Common myeloid progenitor, CD34-positive (primary cell): ENCODE measurements at regions not wholly inside any gene's neighbourhood (a gene's known extent, or its start where the extent isn't known, plus 50 kb on each side); places are given as distances from the start of the nearest gene placed in this dataset.

Experiments used
- CTCF ChIA-PET: fragments of 350-600 bp; sonication (Branson Sonifier 250); formaldehyde crosslinking; loops from one replicate; lab custom pipeline; 2021; ENCODE audit warnings: antibody characterized with exemption; lab: Charles Lee
- POLR2A ChIA-PET: fragments of 350-600 bp; sonication (Branson Sonifier 250); formaldehyde crosslinking; loops from one replicate; lab custom pipeline; 2021; ENCODE audit warnings: antibody characterized with exemption; lab: Charles Lee
- DNase-seq, 3 donors: peaks; one replicate each; pipeline versions ENCODE4 v3.0.0 to v3.0.0-alpha.2; 2013
- H3K27ac ChIP-seq, 2 experiments: 1 replicate in 1 of 2; 2 replicates in 1 of 2; pipeline ENCODE4 v1.7.0; 2013; ENCODE audit warnings: inconsistent platforms in 2 of 2, low read length in 2 of 2, mild to moderate bottlenecking in 2 of 2, low read depth in 1 of 2, moderate library complexity in 1 of 2; ENCODE audit not compliant: severe bottlenecking in 2 of 2, insufficient read depth in 1 of 2, poor library complexity in 1 of 2
- H3K27me3 ChIP-seq, 5 experiments: replicated peaks in 2 of 5; 1 replicate in 3 of 5; 2 replicates in 2 of 5; pipeline versions ENCODE4 v1.6.1 to v1.7.0; 2013; ENCODE audit warnings: low read length in 4 of 5, mild to moderate bottlenecking in 2 of 5, moderate library complexity in 2 of 5, inconsistent platforms in 1 of 5; ENCODE audit not compliant: insufficient read depth in 5 of 5, control insufficient read depth in 4 of 5
- H3K36me3 ChIP-seq, 4 experiments: 1 replicate in 2 of 4; 2 replicates in 2 of 4; pipeline versions ENCODE4 v1.6.1 to v1.7.0; 2013; ENCODE audit warnings: low read length in 3 of 4, control low read depth in 1 of 4, mild to moderate bottlenecking in 1 of 4; ENCODE audit not compliant: control insufficient read depth in 4 of 4, insufficient read depth in 4 of 4
- H3K4me1 ChIP-seq, 4 experiments: 1 replicate in 3 of 4; 2 replicates in 1 of 4; pipeline versions ENCODE4 v1.6.1 to v1.7.1; 2013; ENCODE audit warnings: low read length in 3 of 4, mild to moderate bottlenecking in 3 of 4, control low read depth in 1 of 4, inconsistent platforms in 1 of 4, moderate library complexity in 1 of 4; ENCODE audit not compliant: control insufficient read depth in 4 of 4, insufficient read depth in 4 of 4; ENCODE audit errors: control extremely low read depth in 1 of 4
- H3K4me3 ChIP-seq, 7 experiments: 1 replicate in 4 of 7; 2 replicates in 3 of 7; pipeline versions ENCODE4 v1.5.1 to v1.7.0; 2013; ENCODE audit warnings: mild to moderate bottlenecking in 7 of 7, low read length in 6 of 7, moderate library complexity in 6 of 7, inconsistent platforms in 2 of 7, low read depth in 2 of 7, control low read depth in 1 of 7; ENCODE audit not compliant: insufficient read depth in 4 of 7, control insufficient read depth in 1 of 7; ENCODE audit errors: extremely low read depth in 1 of 7
- H3K9me3 ChIP-seq, 5 experiments: 1 replicate in 4 of 5; 2 replicates in 1 of 5; pipeline versions ENCODE4 v1.6.1 to v1.7.1; 2013; ENCODE audit warnings: low read length in 4 of 5, mild to moderate bottlenecking in 2 of 5, inconsistent platforms in 1 of 5, low read depth in 1 of 5, moderate library complexity in 1 of 5; ENCODE audit not compliant: control insufficient read depth in 4 of 5, insufficient read depth in 2 of 5; ENCODE audit errors: control extremely low read depth in 1 of 5
- WGBS: methylation state at CpG from one replicate; pipeline ENCODE4 v1.1.5; 2013; ENCODE audit not compliant: insufficient coverage; 5-methylcytosine and 5-hydroxymethylcytosine counted together

- Histone ChIP-seq H3K27ac (no peak overlapping the region), H3K4me1 (no peaks in the 10 kb centered on the region), H3K27me3 (peaks cover 0 to 20% (median 3%) of the 10 kb centered on the region in 5 experiments), H3K4me3 (no peak overlapping the region), H3K36me3 (no peaks in the 10 kb centered on the region), H3K9me3 (peaks cover 5 to 30% (median 9%) of the 10 kb centered on the region in 5 experiments)
- no peak for DNase-seq
- POLR2A ChIA-PET, result no interaction called here
- WGBS, result 86% methylated on average over 1 of the region's 4 CpGs
- CTCF ChIA-PET, result no interaction called here
These were observed 143.8 kb upstream of the VASH1 start for GRCh38 chr14:76617440-76617839.

DNA sequence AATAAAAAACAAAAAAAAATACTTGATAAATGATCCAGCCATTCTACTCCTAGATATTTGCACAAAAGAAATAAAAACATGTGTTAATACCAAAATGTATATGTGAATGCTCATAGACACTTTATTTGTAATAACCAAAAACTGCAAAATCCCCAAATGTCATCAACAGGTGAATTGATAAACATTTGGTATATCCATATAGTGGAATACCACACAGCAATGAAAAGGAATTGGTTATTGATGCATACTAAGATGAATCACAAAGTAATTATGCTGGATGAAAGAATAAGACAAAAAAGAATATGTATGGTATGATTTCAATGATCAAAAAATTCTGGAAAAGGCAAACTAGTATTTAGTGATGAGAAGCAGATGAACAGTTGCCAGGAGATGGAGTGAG lies 124.7 kb upstream of the VASH1 start:
- no peak overlapping the region for H3K4me3 ChIP-seq

DNA sequence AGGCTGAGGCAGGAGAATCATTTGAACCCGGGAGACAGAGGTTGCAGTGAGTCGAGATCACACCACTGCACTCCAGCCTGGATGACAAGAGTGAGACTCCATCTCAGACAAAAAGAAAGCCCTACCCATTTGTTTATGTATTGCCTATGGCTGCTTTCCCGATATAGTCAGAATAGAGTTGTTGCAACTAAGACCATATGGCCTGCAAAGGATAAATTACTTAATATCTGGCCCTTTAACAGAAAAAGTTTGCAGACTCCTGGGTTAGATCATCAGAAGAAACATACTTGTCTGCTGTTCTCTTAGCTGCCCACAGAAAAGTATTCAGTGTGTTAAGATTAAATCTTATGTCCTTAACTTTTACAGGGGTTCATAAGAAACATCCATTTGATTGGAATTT lies 122.4 kb upstream of the VASH1 start:
- POLR2A ChIA-PET, result no interaction called here
- H3K36me3 ChIP-seq, result no peaks in the 10 kb centered on the region
- WGBS, result 100% methylated on average over 2 of the region's 3 CpGs
- no peak overlapping the region for H3K4me3 ChIP-seq
- no peak for DNase-seq
- H3K27me3 ChIP-seq, result peaks cover 0 to 13% (median 3%) of the 10 kb centered on the region in 5 experiments
- peaks cover 0 to 3% (median 0%) of the 10 kb centered on the region in 5 experiments for H3K9me3 ChIP-seq
- CTCF ChIA-PET, result interaction anchor here (0.9 kb wide), 1 partner anchor 176 kb away, joined by 3 read pairs; no protein-coding TSS in a partner anchor
- H3K27ac ChIP-seq, result no peak overlapping the region
- H3K4me1 ChIP-seq, result no peaks in the 10 kb centered on the region

More for the DNA sequence above, 124.7 kb upstream of the VASH1 start:
- ChIA-PET CTCF (no interaction called here), POLR2A (no interaction called here)
- no peaks in the 10 kb centered on the region for H3K36me3 ChIP-seq
- no peak overlapping the region for H3K27ac ChIP-seq
- peaks cover 0 to 3% (median 0%) of the 10 kb centered on the region in 5 experiments for H3K9me3 ChIP-seq
- H3K4me1 ChIP-seq, result no peaks in the 10 kb centered on the region
- peaks cover 0 to 11% (median 0%) of the 10 kb centered on the region in 5 experiments for H3K27me3 ChIP-seq
- DNase-seq, result no peak

DNA sequence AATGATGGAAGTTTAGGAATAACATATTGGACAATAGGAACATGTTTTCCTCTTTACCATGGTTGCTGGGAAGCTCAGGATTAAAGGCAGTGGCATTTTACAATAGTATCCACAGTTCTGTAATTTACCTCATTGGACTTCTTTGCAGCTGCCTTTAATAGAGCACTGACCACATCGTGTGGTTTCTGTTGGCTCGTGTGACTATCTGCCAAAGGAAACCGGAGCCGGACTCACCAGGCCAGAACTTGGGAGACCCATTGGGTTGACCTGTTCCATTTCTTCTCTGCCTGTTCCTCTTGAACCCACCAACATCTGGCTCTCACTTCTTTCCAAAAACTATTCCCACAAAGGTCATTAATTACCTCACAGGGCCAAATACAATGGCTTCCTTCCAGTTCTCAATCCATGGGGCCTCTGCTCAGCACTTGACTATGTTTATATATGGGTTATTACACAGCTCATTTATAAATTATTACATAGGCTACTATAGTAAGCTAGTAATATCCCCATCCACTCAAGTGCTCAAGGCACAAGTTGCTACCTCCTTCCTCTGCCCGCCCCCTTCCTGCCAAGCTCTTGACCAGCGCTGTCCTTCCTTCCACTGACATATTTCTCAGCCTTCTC lies 121.5 kb upstream of the VASH1 start:
- 87% methylated on average over 5 of the region's 6 CpGs for WGBS
- no peaks in the 10 kb centered on the region for H3K36me3 ChIP-seq
- peaks cover 0 to 17% (median 3%) of the 10 kb centered on the region in 5 experiments for H3K27me3 ChIP-seq
- no peak overlapping the region for H3K4me3 ChIP-seq
- H3K9me3 ChIP-seq, result peaks cover 0 to 3% (median 0%) of the 10 kb centered on the region in 5 experiments
- POLR2A ChIA-PET, result no interaction called here
- no peak for DNase-seq
- no peak overlapping the region for H3K27ac ChIP-seq
- CTCF ChIA-PET, result interaction anchor here (0.9 to 1.3 kb wide), 2 partner anchors 8 to 177 kb away, joined by 3 read pairs; no protein-coding TSS in a partner anchor
- no peaks in the 10 kb centered on the region for H3K4me1 ChIP-seq

DNA sequence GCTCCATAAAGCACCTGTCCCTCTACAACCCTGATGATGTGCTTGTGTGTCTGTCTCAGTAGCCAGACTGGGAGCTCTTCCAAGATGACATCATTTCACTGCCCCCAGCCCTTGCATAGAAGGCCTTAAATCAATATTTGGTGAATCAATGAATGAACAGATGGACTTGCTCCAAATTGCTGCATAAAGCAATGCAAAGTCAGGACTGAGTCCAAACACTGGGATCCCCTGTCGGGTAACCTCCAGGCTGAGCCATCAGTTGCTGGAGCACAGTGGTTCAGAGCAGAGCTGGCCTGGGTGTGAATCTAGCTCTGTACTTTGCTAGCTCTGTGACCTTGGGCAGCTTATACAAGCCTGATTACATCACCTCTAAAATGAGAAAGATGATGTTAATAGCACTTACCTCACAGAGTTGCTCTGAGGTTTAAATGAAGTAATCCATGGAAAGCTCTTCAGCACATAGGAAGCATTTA lies 120.3 kb upstream of the VASH1 start:
- POLR2A ChIA-PET, result no interaction called here
- peaks cover 0 to 19% (median 0%) of the 10 kb centered on the region in 5 experiments for H3K27me3 ChIP-seq
- CTCF ChIA-PET, result interaction anchor here (1.1 to 1.6 kb wide), 3 partner anchors 10 to 126 kb away, joined by 3 read pairs; no protein-coding TSS in a partner anchor
- no peak overlapping the region for H3K4me3 ChIP-seq
- H3K36me3 ChIP-seq, result no peaks in the 10 kb centered on the region
- H3K9me3 ChIP-seq, result peaks cover 0 to 3% (median 0%) of the 10 kb centered on the region in 5 experiments
- no peaks in the 10 kb centered on the region for H3K4me1 ChIP-seq
- no peak overlapping the region for H3K27ac ChIP-seq
- no peak for DNase-seq
- 80% methylated on average over 1 of the region's 1 CpG for WGBS

DNA sequence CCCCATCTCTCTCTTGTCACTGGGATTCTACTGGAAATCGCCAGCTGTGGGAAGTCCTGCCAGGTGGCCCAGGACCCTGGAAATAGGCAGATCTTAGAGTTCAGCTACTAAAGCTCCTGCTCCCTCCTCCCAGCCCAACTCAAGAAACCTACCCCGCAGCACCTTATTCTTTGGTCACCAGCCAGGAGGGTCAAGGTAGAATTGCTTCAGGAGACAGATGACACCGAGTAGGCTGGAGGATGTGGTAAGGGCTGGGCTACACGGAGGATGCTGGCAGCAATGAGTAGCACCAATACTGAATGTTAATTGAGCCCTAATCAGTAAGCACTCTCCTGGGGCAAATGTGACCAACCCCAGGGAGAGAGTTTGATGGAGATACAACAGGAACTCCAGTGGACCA lies 119.7 kb upstream of the VASH1 start:
- H3K27ac ChIP-seq, result no peak overlapping the region
- CTCF ChIA-PET, result interaction anchor here (1.1 to 1.6 kb wide), 2 partner anchors 9 to 126 kb away, joined by 3 read pairs; no protein-coding TSS in a partner anchor
- H3K9me3 ChIP-seq, result peaks cover 0 to 1% (median 0%) of the 10 kb centered on the region in 5 experiments
- peaks cover 0 to 19% (median 0%) of the 10 kb centered on the region in 5 experiments for H3K27me3 ChIP-seq
- POLR2A ChIA-PET, result no interaction called here
- DNase-seq, result no peak
- no peak overlapping the region for H3K4me3 ChIP-seq
- no peaks in the 10 kb centered on the region for H3K4me1 ChIP-seq
- no peaks in the 10 kb centered on the region for H3K36me3 ChIP-seq
- WGBS, result 78% methylated on average over 4 of the region's 4 CpGs

DNA sequence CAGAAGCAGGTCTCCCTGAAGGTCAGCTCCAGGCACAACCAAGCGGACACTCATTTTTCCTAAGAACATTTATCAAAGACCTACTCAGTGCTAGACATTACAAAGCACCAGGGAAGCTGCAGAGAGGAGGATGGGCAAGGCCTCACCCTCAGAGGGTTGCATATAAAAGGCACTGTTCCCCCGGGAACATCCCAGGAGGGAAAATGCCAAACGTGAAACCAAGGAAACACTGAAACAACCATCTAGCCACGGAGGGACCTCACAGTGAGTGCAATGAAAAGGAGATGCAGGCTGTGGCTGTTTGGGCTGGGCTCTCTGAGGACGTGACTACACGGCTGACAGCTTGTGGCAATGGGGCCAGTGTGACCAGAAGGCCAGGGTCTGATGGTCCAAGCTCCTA lies 117.4 kb upstream of the VASH1 start:
- no peak for DNase-seq
- no peak overlapping the region for H3K27ac ChIP-seq
- POLR2A ChIA-PET, result interaction anchor here (0.5 to 1.2 kb wide), 2 partner anchors 139 to 871 kb away, joined by 3 to 6 read pairs; no protein-coding TSS in a partner anchor
- H3K9me3 ChIP-seq, result no peaks in the 10 kb centered on the region
- CTCF ChIA-PET, result interaction anchor here (1.5 to 4.9 kb wide), 4 partner anchors 9 to 593 kb away, joined by 3 to 27 read pairs (median 4); no protein-coding TSS in a partner anchor
- 76% methylated on average over 5 of the region's 6 CpGs for WGBS
- H3K4me1 ChIP-seq, result no peaks in the 10 kb centered on the region
- no peak overlapping the region for H3K4me3 ChIP-seq
- H3K36me3 ChIP-seq, result no peaks in the 10 kb centered on the region
- peaks cover 0 to 17% (median 0%) of the 10 kb centered on the region in 5 experiments for H3K27me3 ChIP-seq
